Glomerular endothelial cell (primary cell): ENCODE measurements at regions not wholly inside any gene's neighbourhood (a gene's known extent, or its start where the extent isn't known, plus 50 kb on each side); places are given as distances from the start of the nearest gene placed in this dataset.

Experiments
- DNase-seq: peaks from one replicate; pipeline ENCODE4 v3.0.0-alpha.2; 2011; ENCODE audit warnings: low read depth, low spot score; ENCODE audit errors: extremely low read depth

DNA sequence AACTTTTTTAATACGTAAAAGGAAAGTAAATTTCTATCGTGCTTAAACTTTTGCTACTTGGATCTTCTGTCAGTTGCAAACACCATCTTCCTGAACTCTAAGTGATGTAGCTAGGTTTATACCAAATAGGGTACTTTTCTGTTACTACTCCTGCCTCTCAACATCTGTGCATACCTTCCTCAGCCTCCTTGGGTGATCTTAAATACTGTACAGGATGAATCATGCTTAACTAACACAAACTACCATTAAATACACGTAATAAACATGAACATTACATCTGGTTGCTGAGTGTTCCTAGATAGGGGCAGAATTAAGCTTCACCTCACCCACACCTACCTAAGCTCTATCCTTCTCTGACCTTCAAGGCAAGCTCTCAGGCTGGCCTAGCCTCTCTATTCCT, 398.0 kb downstream of the TXNL1 start:
- no peak for DNase-seq

GRCh38 chr18:56238576-56238975, 399.8 kb downstream of the TXNL1 start:
- no peak for DNase-seq

GRCh38 chr18:56235481-56236013, 402.8 kb downstream of the TXNL1 start:
- DNase-seq = no peak

DNA sequence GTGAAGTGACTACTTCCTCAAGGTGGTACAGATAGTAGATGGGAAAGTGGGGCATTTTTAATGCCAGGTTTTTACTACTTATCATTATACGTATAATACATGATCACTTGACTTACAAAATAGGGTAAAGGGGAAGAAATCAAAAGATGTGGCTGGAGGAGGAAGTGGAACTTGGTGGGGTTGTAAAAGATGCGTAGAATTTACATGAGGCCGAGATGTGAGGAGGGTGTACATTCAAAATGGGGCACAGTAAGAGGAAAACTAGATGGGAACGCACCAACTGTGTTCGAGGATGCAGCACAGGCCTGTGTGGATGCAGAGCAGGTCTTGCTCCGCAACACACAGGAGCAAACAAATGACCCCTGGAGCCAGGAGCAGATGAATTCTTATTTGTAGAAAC, 403.3 kb downstream of the TXNL1 start:
- DNase-seq = no peak

DNA sequence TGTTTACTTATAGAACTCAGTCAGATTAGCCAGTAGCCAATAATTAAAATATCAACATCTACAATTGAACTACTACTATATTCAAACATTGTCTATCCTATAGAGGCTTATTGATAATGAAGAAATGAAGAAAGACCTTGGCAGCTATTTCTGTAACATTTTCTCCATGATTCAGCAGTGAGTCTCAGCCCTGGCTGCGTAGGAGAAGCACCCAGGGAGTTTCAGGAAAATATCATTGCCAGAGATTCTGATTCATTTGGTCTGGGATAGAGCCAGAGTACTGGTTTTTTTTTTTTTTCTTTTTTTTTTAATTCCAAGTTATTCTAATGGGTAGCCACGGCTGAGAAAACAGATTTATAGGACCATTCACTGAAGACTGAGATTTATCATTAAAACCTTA, 404.8 kb downstream of the TXNL1 start:
- no peak for DNase-seq

DNA sequence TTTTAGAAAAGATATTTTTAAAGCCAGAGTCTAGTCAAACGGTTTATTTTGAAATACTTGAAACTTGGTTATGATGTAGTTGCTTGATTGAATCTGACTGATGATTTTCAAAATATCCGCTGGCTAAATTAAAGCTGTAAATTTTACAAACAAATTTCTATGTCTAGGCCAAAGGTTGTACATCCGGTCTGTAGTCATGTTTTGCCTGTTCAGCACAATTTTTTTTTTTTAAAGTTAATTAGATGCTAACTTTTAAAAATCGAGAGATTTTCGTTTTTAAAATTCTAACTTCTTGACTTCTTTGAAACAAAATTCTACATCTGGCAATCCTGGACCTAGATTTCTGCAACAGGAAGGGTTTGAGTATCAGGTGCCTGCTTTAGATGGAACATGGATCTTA, 412.4 kb downstream of the TXNL1 start:
- no peak for DNase-seq

- DNase-seq = no peak
These were observed 413.5 kb downstream of the TXNL1 start for GRCh38 chr18:56224669-56225561.

DNA sequence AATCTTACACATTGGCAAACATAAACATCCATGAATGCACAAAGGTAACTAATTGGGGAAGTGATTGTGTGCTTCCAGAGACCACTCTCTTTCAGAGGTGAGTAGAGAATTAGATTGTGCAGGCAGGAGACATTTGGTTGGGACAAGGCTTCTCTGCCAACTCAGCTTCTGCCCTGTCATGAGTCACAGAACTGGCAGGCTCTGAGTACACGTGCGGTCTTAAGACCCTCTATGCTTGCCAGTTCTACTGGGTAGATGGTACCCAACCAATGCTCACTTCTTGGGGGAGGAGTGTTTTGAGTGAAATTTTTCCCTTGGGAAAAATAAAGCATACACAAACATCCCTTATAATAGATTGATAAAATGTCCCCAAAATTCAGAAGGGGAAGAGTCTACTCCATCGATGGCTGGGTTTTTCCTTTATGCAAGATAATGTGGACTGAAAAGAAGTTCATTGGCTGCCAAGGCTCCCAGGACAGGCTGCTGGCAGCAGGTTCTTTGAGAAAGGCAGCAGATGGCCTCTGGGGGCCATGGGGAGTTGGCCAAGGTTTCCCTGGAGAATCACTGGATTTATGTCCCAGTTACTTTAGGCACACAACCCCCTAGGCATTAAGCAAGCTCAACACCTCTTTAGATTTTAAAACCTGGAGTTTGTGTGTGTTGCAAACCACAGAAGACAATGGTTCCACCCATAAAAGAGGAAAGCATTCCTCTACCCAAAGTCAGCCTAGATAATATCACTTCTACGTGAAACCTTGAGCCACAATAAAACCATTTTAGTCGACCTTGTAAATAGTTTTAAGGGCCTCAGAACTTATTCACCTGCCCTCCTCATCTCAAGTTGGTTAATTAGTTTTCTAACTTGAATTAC, 417.0 kb downstream of the TXNL1 start:
- no peak for DNase-seq

GRCh38 chr18:56217406-56217805, 421.0 kb downstream of the TXNL1 start:
- DNase-seq = no peak

- DNase-seq = no peak
These were observed 423.7 kb downstream of the TXNL1 start for GRCh38 chr18:56214706-56215105.

- DNase-seq = no peak
These were observed 427.9 kb downstream of the TXNL1 start for GRCh38 chr18:56210520-56210919.

DNA sequence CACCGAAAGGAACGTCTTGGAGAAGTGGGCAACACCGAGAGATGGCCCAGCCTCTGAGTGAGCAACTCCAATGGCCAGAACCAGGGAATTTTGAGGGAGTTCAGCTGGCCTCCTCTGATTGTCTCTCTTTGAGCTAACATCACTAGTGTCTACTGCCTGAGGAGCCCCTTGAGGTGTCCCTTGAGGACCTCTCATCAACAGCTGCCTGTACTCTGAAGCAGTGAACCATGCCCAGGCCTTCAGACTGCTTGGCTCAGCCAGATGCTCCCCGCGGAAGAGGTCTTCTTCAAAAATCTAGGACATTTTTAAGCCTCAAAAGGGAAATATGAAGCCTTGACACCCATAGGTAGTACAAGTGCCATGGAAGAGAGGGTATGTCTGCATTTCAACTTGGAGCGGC, 430.4 kb downstream of the TXNL1 start:
- no peak for DNase-seq

DNA sequence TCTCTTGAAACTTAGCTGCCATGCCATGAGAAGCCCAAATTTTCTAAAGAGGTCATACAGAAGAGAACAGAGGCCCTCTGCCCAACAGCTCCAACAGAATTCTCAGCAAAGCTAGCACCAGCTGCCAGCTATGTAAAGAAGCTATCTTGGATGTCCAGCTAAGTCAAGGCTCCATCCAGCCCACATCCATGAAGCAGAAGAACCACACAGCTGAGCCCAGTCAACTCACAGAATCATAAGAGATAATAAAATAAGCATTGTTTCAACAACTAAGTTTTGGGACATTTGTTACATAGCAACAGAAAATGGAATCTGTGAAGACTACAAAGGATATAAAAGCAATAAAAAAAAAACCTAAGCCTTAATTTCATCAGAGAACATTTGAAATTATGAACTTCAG, 434.3 kb downstream of the TXNL1 start:
- DNase-seq = no peak

- no peak for DNase-seq
These were observed 435.7 kb downstream of the TXNL1 start for GRCh38 chr18:56202678-56203077.

DNA sequence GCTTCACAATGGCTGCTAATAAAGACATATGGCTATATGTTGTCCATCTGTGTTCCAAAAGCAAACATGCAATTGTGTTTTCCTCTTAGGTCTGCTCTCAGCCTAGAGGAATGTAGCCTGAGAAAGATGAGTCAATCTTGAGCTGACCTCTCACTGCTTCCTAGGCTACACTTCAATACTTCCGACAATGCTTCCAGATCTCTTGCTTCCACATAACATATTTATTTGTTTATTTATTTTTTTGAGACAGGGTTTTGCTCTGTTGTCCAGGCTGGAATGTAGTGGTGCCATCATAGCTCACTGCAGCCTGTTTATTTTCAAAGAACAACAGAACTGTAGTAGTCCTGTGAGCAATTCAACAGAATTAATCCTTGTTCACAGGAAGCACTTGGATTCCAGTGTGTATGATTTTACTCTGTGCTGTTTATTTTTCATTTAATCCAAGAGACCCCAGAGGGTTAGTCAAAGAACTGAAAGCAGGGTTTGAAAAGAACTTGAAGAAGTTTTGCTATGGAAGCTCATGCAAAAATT, 437.9 kb downstream of the TXNL1 start:
- DNase-seq = peak; percentile 84

- peak; percentile 77 for DNase-seq
These were observed 438.6 kb downstream of the TXNL1 start for GRCh38 chr18:56199580-56200330.

DNA sequence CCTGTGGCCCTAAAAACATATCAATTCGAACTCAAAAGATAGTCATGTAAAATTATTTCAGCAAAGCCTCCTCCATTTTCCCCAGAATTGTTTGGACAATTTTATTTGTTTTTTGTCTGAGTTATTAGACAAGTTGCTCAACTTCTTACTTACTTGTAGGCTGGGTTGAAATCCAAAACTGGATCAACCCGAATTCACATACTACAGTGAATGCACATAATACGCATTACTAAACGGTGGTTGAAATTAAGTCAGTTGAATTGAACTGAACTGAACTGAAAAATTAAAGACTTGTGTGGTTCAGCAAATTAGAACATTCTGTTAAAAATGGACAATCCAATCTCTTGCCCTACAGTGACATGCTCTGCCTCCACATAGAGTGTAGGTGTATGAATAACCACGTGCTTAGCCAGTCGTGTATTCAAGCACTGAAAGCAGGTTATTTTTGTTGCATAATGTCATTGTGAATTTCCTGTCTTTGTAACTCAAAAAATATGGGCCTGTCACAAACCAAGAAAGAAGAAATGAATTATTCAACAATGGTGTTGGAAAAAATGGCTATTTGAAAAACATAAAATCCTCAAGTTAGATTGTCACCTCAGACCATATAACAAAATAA, 441.0 kb downstream of the TXNL1 start:
- DNase-seq = no peak

GRCh38 chr18:56196495-56197225, 441.7 kb downstream of the TXNL1 start:
- DNase-seq = no peak

DNA sequence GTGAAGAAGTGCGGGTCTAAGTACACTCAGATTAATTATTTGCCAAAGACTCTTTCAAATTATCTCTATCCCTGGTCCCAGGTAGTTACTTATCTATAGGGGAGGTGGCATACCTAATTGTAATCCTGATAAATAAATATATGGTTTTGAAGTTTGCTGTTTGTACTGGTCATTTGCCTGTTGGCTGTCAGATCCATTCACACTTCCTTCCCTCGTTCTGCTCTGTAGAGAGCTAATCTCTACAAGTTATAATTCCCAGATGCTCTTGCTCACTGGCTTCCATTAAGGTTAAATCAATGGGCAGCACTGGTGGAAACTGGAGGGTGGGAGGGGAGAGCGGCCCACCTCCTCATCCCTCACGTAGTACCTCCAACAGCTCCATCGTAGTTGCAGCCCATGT, 447.1 kb downstream of the TXNL1 start:
- DNase-seq = no peak
